Neural progenitor cell (in vitro differentiated cells): ENCODE measurements at regions not wholly inside any gene's neighbourhood (a gene's known extent, or its start where the extent isn't known, plus 50 kb on each side); places are given as distances from the start of the nearest gene placed in this dataset.

ENCODE experiments used
- CTCF ChIP-seq: fragments of 200-600 bp; sonication (generic); IDR thresholded peaks from 2 replicates; pipeline ENCODE4 v1.5.1; 2017; ENCODE audit warnings: antibody characterized with exemption, mild to moderate bottlenecking
- EZH2 ChIP-seq: fragments of 200-600 bp; sonication (generic); IDR thresholded peaks from 2 replicates; pipeline ENCODE4 v1.6.1; 2017; ENCODE audit warnings: antibody characterized with exemption, mild to moderate bottlenecking, moderate library complexity
- EZH2phosphoT487 ChIP-seq: fragments of 200-600 bp; sonication (generic); IDR thresholded peaks from 2 replicates; pipeline ENCODE4 v1.6.1; 2017; ENCODE audit warnings: antibody characterized with exemption

- TF ChIP-seq CTCF (no peak), EZH2 (no peak), EZH2phosphoT487 (no peak)
These were observed 1547.4 kb upstream of the TENM3 start for GRCh38 chr4:180695851-180696250.
